Panc1 (cell line): ENCODE measurements at regions not wholly inside any gene's neighbourhood (a gene's known extent, or its start where the extent isn't known, plus 50 kb on each side); places are given as distances from the start of the nearest gene placed in this dataset.

Experiments
- ATAC-seq: fragments of 200-7000 bp; cut with Tn5 transposase; 2 replicates; pipeline ENCODE4 v1.9.1; 2020; ENCODE audit warnings: mild to moderate bottlenecking, moderate library complexity
- BruUV-seq: library from RNA; stranded (reverse); fragments of 400-500 nt; replicated peaks from 2 replicates; lab custom pipeline; 2021; lab: Mats Ljungman, UMichigan
- CTCF ChIA-PET: fragments of 300-600 bp; sonication (Branson Sonifier 250); formaldehyde crosslinking; loops from one replicate; lab custom pipeline; 2022; ENCODE audit warnings: antibody characterized with exemption; lab: Charles Lee
- POLR2A ChIA-PET: fragments of 300-600 bp; sonication (Branson Sonifier 250); formaldehyde crosslinking; loops from one replicate; lab custom pipeline; 2022; ENCODE audit warnings: antibody characterized with exemption; lab: Charles Lee
- DNase-seq: peaks from one replicate; pipeline ENCODE4 v3.0.0-alpha.2; 2010; ENCODE audit warnings: low read depth, low spot score
- H3K27ac ChIP-seq: 2 replicates; pipeline ENCODE4 v1.5.1; 2011; ENCODE audit warnings: mild to moderate bottlenecking, low read length, inconsistent platforms
- H3K27me3 ChIP-seq: fragments of 200-500 bp; sonication (Bioruptor generic); 2 replicates; pipeline ENCODE4 v1.6.0; 2014; ENCODE audit warnings: low read length, inconsistent platforms; ENCODE audit not compliant: control insufficient read depth, insufficient read depth
- H3K36me3 ChIP-seq: fragments of 200-500 bp; sonication (Bioruptor generic); 2 replicates; pipeline ENCODE4 v1.5.1; 2014; ENCODE audit warnings: inconsistent platforms, mild to moderate bottlenecking, low read length, moderate library complexity; ENCODE audit not compliant: control insufficient read depth, insufficient read depth
- H3K4me1 ChIP-seq: 2 replicates; pipeline ENCODE4 v1.5.1; 2011; ENCODE audit warnings: inconsistent platforms, mild to moderate bottlenecking, low read length, moderate library complexity; ENCODE audit not compliant: control insufficient read depth, insufficient read depth
- H3K4me3 ChIP-seq, 2 experiments: 2 replicates each; pipeline ENCODE4 v1.5.1; 2011 to 2012; ENCODE audit warnings: low read depth in 2 of 2, low read length in 2 of 2, mild to moderate bottlenecking in 2 of 2, inconsistent platforms in 1 of 2, moderate library complexity in 1 of 2
- H3K9me3 ChIP-seq: fragments of 200-500 bp; sonication (Bioruptor generic); 2 replicates; pipeline ENCODE4 v1.5.1; 2014; ENCODE audit warnings: low read depth, mild to moderate bottlenecking, inconsistent platforms, low read length, moderate library complexity; ENCODE audit not compliant: control insufficient read depth, insufficient read depth
- CTCF ChIP-seq: fragments of 450-650 bp; IDR thresholded peaks from 2 replicates; pipeline ENCODE4 v1.5.1; 2017; ENCODE audit warnings: mild to moderate bottlenecking
- POLR2AphosphoS5 ChIP-seq: IDR thresholded peaks from 2 replicates; pipeline ENCODE4 v1.6.1; 2012; ENCODE audit warnings: mild to moderate bottlenecking, low read depth, low read length, moderate library complexity
- REST ChIP-seq, 2 experiments: IDR thresholded peaks; 2 replicates each; pipeline ENCODE4 v1.6.1; 2011 to 2012; ENCODE audit warnings: low read depth in 2 of 2, control low read depth in 1 of 2, low read length in 1 of 2, mild to moderate bottlenecking in 1 of 2, moderate library complexity in 1 of 2; ENCODE audit not compliant: insufficient read depth in 1 of 2
- SIN3A ChIP-seq: IDR thresholded peaks from 2 replicates; pipeline ENCODE4 v1.6.1; 2012; ENCODE audit warnings: low read depth, mild to moderate bottlenecking, low read length, moderate library complexity, borderline replicate concordance; ENCODE audit not compliant: insufficient read depth
- TCF7L2 ChIP-seq: IDR thresholded peaks from 2 replicates; pipeline ENCODE4 v1.6.1; 2011; ENCODE audit warnings: mild to moderate bottlenecking, low read depth, low read length, inconsistent platforms
- in situ Hi-C: cut with HindIII; loops from 2 replicates; pipeline ENCODE4 v1.10.0; 2016; ENCODE audit warnings: low sequenced_read_pairs, low pct_unique_long_range_greater_than_20kb
- intact Hi-C: fragments of 100-400 bp; cut with micrococcal nuclease; formaldehyde crosslinking; loops from one replicate; pipeline ENCODE4 v1.10.0; 2022; ENCODE audit not compliant: unreplicated experiment

- ChIA-PET POLR2A (no interaction called here), CTCF (no interaction called here)
- no peaks in the 10 kb centered on the region for H3K36me3 ChIP-seq
- H3K9me3 ChIP-seq, result no peaks in the 10 kb centered on the region
- no peak for DNase-seq
- TF ChIP-seq CTCF (no peak), TCF7L2 (no peak), SIN3A (no peak), REST (IDR thresholded peaks at IDR 0.05; ENCODE audit: insufficient read depth in 1 of 2, low read depth in 2 of 2, low read length in 1 of 2) (no peak), POLR2AphosphoS5 (no peak)
- ATAC-seq, result no peak
- H3K27ac ChIP-seq, result no peak overlapping the region
- no TSS peak for BruUV-seq
- in situ Hi-C loops (no loop called here), intact Hi-C loops (no loop called here)
- H3K27me3 ChIP-seq, result no peaks in the 10 kb centered on the region
- no peak overlapping the region for H3K4me3 ChIP-seq
- no peaks in the 10 kb centered on the region for H3K4me1 ChIP-seq
Measured at GRCh38 chr5:158463188-158463587, 604.2 kb upstream of the CLINT1 start.

GRCh38 chr5:158462349-158463114 lies 603.6 kb upstream of the CLINT1 start:
- no TSS peak for BruUV-seq
- no peaks in the 10 kb centered on the region for H3K36me3 ChIP-seq
- no peaks in the 10 kb centered on the region for H3K4me1 ChIP-seq
- no peak overlapping the region for H3K4me3 ChIP-seq
- no peak for DNase-seq
- intact Hi-C loops (no loop called here), in situ Hi-C loops (no loop called here)
- no peak for TF ChIP-seq POLR2AphosphoS5
- ATAC-seq, result no peak
- no peak overlapping the region for H3K27ac ChIP-seq
- ChIA-PET CTCF (no interaction called here), POLR2A (no interaction called here)
- no peaks in the 10 kb centered on the region for H3K27me3 ChIP-seq
- no peaks in the 10 kb centered on the region for H3K9me3 ChIP-seq

- no peaks in the 10 kb centered on the region for H3K27me3 ChIP-seq
- no peaks in the 10 kb centered on the region for H3K9me3 ChIP-seq
- ATAC-seq (no peak), DNase-seq (no peak)
- H3K27ac ChIP-seq, result no peak overlapping the region
- ChIA-PET POLR2A (no interaction called here), CTCF (no interaction called here)
- in situ Hi-C loops (no loop called here), intact Hi-C loops (no loop called here)
- H3K4me3 ChIP-seq, result no peak overlapping the region
- no peaks in the 10 kb centered on the region for H3K36me3 ChIP-seq
- no TSS peak for BruUV-seq
- no peak for TF ChIP-seq CTCF
- no peak for TF ChIP-seq SIN3A
- TF ChIP-seq POLR2AphosphoS5, result no peak
- TF ChIP-seq TCF7L2, result no peak
- TF ChIP-seq REST (IDR thresholded peaks at IDR 0.05; ENCODE audit: insufficient read depth in 1 of 2, low read depth in 2 of 2, low read length in 1 of 2), result no peak
- H3K4me1 ChIP-seq, result no peaks in the 10 kb centered on the region
Measured at GRCh38 chr5:158461240-158461854, 602.4 kb upstream of the CLINT1 start.
